Kidney epithelial cell (primary cell): ENCODE measurements at regions not wholly inside any gene's neighbourhood (a gene's known extent, or its start where the extent isn't known, plus 50 kb on each side); places are given as distances from the start of the nearest gene placed in this dataset.

ENCODE experiments used
- DNase-seq: peaks from one replicate; pipeline ENCODE4 v3.0.0-alpha.2; 2010; ENCODE audit warnings: low read depth
- H3K27me3 ChIP-seq: 2 replicates; pipeline ENCODE4 v1.6.0; 2011; ENCODE audit warnings: low read length; ENCODE audit not compliant: control insufficient read depth, insufficient read depth
- H3K36me3 ChIP-seq: 2 replicates; pipeline ENCODE4 v1.5.1; 2011; ENCODE audit warnings: low read length; ENCODE audit not compliant: control insufficient read depth, insufficient read depth
- H3K4me3 ChIP-seq: 2 replicates; pipeline ENCODE4 v1.5.1; 2011; ENCODE audit warnings: low read depth, mild to moderate bottlenecking, control low read depth, low read length
- CTCF ChIP-seq: IDR thresholded peaks from 2 replicates; pipeline ENCODE4 v1.5.1; 2011; ENCODE audit warnings: mild to moderate bottlenecking, moderate library complexity, low read length, control low read depth, inconsistent platforms; ENCODE audit not compliant: insufficient read depth, poor library complexity, severe bottlenecking

GRCh38 chr1:188194916-188195315 is 1366.2 kb downstream of the PLA2G4A start:
- no peak overlapping the region for H3K4me3 ChIP-seq
- no peaks in the 10 kb centered on the region for H3K36me3 ChIP-seq
- TF ChIP-seq CTCF = no peak
- no peak for DNase-seq
- H3K27me3 ChIP-seq = no peaks in the 10 kb centered on the region

GRCh38 chr1:188218289-188218688 is 1389.5 kb downstream of the PLA2G4A start:
- no peaks in the 10 kb centered on the region for H3K27me3 ChIP-seq
- no peaks in the 10 kb centered on the region for H3K36me3 ChIP-seq
- DNase-seq = no peak
- H3K4me3 ChIP-seq = no peak overlapping the region
- TF ChIP-seq CTCF = no peak

- no peaks in the 10 kb centered on the region for H3K36me3 ChIP-seq
- TF ChIP-seq CTCF = no peak
- no peaks in the 10 kb centered on the region for H3K27me3 ChIP-seq
- no peak overlapping the region for H3K4me3 ChIP-seq
- no peak for DNase-seq
These were observed 1391.3 kb downstream of the PLA2G4A start for GRCh38 chr1:188220051-188220450.

- no peaks in the 10 kb centered on the region for H3K36me3 ChIP-seq
- no peak for DNase-seq
- H3K27me3 ChIP-seq = no peaks in the 10 kb centered on the region
- no peak for TF ChIP-seq CTCF
- no peak overlapping the region for H3K4me3 ChIP-seq
These were observed 1395.5 kb downstream of the PLA2G4A start for GRCh38 chr1:188224263-188224662.

- H3K36me3 ChIP-seq = no peaks in the 10 kb centered on the region
- no peak for DNase-seq
- H3K27me3 ChIP-seq = no peaks in the 10 kb centered on the region
- TF ChIP-seq CTCF = no peak
- no peak overlapping the region for H3K4me3 ChIP-seq
These were observed 1397.2 kb downstream of the PLA2G4A start for GRCh38 chr1:188225975-188226374.

- Histone ChIP-seq H3K27me3 (no peaks in the 10 kb centered on the region), H3K36me3 (no peaks in the 10 kb centered on the region), H3K4me3 (no peak overlapping the region)
- DNase-seq = no peak
- no peak for TF ChIP-seq CTCF
These were observed 1399.9 kb downstream of the PLA2G4A start for GRCh38 chr1:188228623-188229022.
